ENCODE measurements at regions not wholly inside any gene's neighbourhood (a gene's known extent, or its start where the extent isn't known, plus 50 kb on each side); places are given as distances from the start of the nearest gene placed in this dataset.

GRCh38 chr12:88820012-88820411 is 239.7 kb upstream of the KITLG start:
- Histone ChIP-seq H3K4me1 (ENCODE audit: control insufficient read depth in 1 of 2, insufficient read depth in 2 of 2, low read depth in 1 of 2, low read length in 1 of 2) (no peaks in the 10 kb centered on the region), H3K27ac (ENCODE audit: low read depth in 2 of 2, low read length in 1 of 2) (no peak overlapping the region), H3K9me3 (no peaks in the 10 kb centered on the region), H3K4me3 (ENCODE audit: low read depth in 2 of 2, low read length in 1 of 2) (no peak overlapping the region), H2AFZ (ENCODE audit: low read depth) (no peak overlapping the region), H3K36me3 (replicated peaks in 1 of 2; ENCODE audit: control insufficient read depth in 1 of 2, insufficient read depth in 2 of 2, low read length in 1 of 2) (no peaks in the 10 kb centered on the region), H3K4me2 (no peak overlapping the region), H3K79me2 (ENCODE audit: insufficient read depth) (no peaks in the 10 kb centered on the region), H3K27me3 (ENCODE audit: insufficient read depth) (no peaks in the 10 kb centered on the region), H3K9me2 (no peaks in the 10 kb centered on the region), H3F3A (replicated peaks; ENCODE audit: insufficient read depth) (no peaks in the 10 kb centered on the region), H3K9ac (no peak overlapping the region), H4K20me1 (ENCODE audit: insufficient read depth) (no peaks in the 10 kb centered on the region)
- POLR2A ChIA-PET = no interaction called here
- TF ChIP-seq IRF3 (IDR thresholded peaks at IDR 0.05; ENCODE audit: low read depth, low read length) (no peak), NFIC (IDR thresholded peaks at IDR 0.05; ENCODE audit: borderline replicate concordance) (no peak), MAX (IDR thresholded peaks at IDR 0.05; ENCODE audit: low read depth) (no peak)
- CTCF ChIA-PET = no interaction called here
- no peak for DNase-seq
- WGBS (ENCODE audit: low lambda C conversion rate) = 82% methylated on average over 1 of the region's 1 CpG

GRCh38 chr12:88816201-88816600 is 235.9 kb upstream of the KITLG start:
- Histone ChIP-seq H3K9ac (no peak overlapping the region), H3K4me3 (ENCODE audit: low read depth in 2 of 2, low read length in 1 of 2) (no peak overlapping the region), H3K4me1 (ENCODE audit: control insufficient read depth in 1 of 2, insufficient read depth in 2 of 2, low read depth in 1 of 2, low read length in 1 of 2) (no peaks in the 10 kb centered on the region), H3K27me3 (ENCODE audit: insufficient read depth) (no peaks in the 10 kb centered on the region), H3K79me2 (ENCODE audit: insufficient read depth) (no peaks in the 10 kb centered on the region), H3K27ac (ENCODE audit: low read depth in 2 of 2, low read length in 1 of 2) (no peak overlapping the region), H3K9me3 (no peaks in the 10 kb centered on the region), H4K20me1 (ENCODE audit: insufficient read depth) (no peaks in the 10 kb centered on the region), H3K4me2 (no peak overlapping the region), H3K9me2 (no peaks in the 10 kb centered on the region), H3F3A (replicated peaks; ENCODE audit: insufficient read depth) (no peaks in the 10 kb centered on the region), H2AFZ (ENCODE audit: low read depth) (no peak overlapping the region), H3K36me3 (replicated peaks in 1 of 2; ENCODE audit: control insufficient read depth in 1 of 2, insufficient read depth in 2 of 2, low read length in 1 of 2) (no peaks in the 10 kb centered on the region)
- ChIA-PET CTCF (interaction anchor here (0.9 kb wide), 1 partner anchor 11 kb away, joined by 3 read pairs; no protein-coding TSS in a partner anchor), POLR2A (no interaction called here)
- DNase-seq = no peak
- TF ChIP-seq PBX3 (IDR thresholded peaks at IDR 0.05) (no peak), USF1 (IDR thresholded peaks at IDR 0.05; ENCODE audit: borderline replicate concordance, low read depth) (no peak), RFX5 (IDR thresholded peaks at IDR 0.05; ENCODE audit: low read length) (no peak), IRF3 (IDR thresholded peaks at IDR 0.05; ENCODE audit: low read depth, low read length) (no peak), RXRA (IDR thresholded peaks at IDR 0.05; ENCODE audit: borderline replicate concordance, low read depth) (no peak), TCF12 (IDR thresholded peaks at IDR 0.05) (no peak), FOSL2 (IDR thresholded peaks at IDR 0.05; ENCODE audit: borderline replicate concordance, low read depth) (no peak), SMC3 (IDR thresholded peaks at IDR 0.05; ENCODE audit: low read depth, low read length) (no peak), RCOR1 (IDR thresholded peaks at IDR 0.05; ENCODE audit: low read length) (no peak), NFIC (IDR thresholded peaks at IDR 0.05; ENCODE audit: borderline replicate concordance) (no peak), EP300 (IDR thresholded peaks at IDR 0.05; ENCODE audit: borderline replicate concordance in 1 of 2, low read depth in 1 of 2, low read length in 1 of 2) (no peak), MEF2A (IDR thresholded peaks at IDR 0.05; ENCODE audit: borderline replicate concordance, low read depth) (no peak), USF2 (IDR thresholded peaks at IDR 0.05; ENCODE audit: borderline replicate concordance, low read depth, low read length) (no peak), MXI1 (IDR thresholded peaks at IDR 0.05; ENCODE audit: low read depth, low read length) (no peak), ZBTB33 (IDR thresholded peaks at IDR 0.05; ENCODE audit: borderline replicate concordance, low read depth) (no peak), TEAD4 (IDR thresholded peaks at IDR 0.05; ENCODE audit: borderline replicate concordance, insufficient read depth) (no peak), ELF1 (IDR thresholded peaks at IDR 0.05) (no peak), NRF1 (IDR thresholded peaks at IDR 0.05; ENCODE audit: low read depth, low read length) (no peak)
